Cardiac septum (tissue), 1 donor: ENCODE measurements at regions not wholly inside any gene's neighbourhood (a gene's known extent, or its start where the extent isn't known, plus 50 kb on each side); places are given as distances from the start of the nearest gene placed in this dataset.
"Not testable (repeated sequence)": the region's sequence is repeated elsewhere in the genome, so short reads cannot be mapped to it uniquely, and the experiment has no call there.

Source experiments
- DNase-seq: peaks from one replicate; pipeline ENCODE4 v3.0.0-alpha.2; 2020; ENCODE audit warnings: low spot score
- intact Hi-C: fragments of 100-400 bp; cut with DNase I; formaldehyde crosslinking; loops from one replicate; pipeline ENCODE4 v1.14.0; 2022
- donor health status: DM: no; HTN: no; CAD: no.

DNA sequence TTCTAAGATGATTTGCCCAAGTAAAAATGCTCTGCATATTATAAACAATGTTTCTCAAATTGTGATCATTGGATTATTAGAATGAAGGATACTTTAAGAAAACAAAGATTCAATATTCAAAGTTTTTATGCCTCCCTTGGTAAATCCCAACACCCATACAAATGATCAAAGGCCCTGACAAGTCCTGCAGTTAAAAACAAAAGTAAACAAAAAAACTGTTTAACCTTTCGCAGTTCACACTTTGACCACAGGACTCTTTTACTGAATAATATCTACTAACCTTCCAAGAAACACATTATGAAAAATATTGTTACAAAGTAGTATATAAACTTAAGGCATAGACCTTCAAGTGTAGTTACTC lies 365.9 kb upstream of the ZFHX3 start:
- DNase-seq = no peak
- intact Hi-C loops = no loop called here

DNA sequence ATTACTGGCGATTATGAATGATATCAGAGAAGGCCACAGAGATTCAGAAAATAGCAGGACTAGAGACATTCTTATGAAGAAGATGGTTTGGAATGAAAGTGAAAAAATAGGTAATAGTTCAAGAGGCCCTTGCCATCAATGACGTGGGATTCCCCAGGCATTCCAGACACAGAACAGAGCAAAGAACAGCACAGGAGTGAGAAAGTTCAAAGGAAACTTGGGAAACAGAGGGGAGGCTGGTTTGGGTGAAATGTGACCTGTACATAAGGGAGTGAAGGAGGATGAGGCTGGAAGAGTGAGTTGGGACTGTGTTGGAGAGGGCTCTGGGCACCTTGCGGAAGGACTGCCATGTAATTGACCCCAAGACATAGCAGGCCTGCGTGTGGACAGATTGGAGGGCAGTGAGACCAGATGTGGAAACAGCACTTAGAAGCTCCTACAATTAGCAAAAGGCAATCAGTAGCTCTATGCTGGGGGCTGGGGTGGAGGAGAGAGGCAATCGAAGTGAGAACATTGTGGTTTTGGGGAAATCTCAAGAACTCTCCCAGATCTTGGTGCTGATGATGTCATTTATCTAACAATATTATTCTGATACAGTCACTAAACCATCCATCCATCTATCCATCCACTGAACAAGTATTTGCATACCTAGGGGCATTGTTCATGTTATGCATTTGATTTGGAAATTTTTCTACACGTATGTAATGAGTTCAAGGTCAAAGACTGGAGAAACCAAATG lies 365.3 kb upstream of the ZFHX3 start:
- intact Hi-C loops = no loop called here
- no peak for DNase-seq

DNA sequence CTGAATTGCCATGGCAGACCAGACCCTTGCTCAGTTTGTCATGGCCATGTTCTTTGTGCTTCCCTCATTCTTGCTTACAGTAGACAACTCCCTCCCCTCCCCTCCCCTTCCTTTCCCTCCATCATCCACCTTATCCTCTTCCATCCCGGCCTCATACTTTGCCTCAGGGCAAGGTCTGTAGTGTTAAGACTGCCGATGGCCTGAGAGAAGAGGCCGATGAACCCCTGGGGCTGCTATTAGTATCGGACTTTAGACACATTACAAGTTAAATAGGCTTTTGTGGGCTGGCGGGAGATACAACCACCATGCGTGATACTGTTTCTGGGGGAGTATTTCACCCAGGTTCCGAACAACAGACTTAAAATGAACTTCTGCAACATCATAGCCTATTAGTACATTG lies 364.5 kb upstream of the ZFHX3 start:
- intact Hi-C loops = no loop called here
- no peak for DNase-seq

DNA sequence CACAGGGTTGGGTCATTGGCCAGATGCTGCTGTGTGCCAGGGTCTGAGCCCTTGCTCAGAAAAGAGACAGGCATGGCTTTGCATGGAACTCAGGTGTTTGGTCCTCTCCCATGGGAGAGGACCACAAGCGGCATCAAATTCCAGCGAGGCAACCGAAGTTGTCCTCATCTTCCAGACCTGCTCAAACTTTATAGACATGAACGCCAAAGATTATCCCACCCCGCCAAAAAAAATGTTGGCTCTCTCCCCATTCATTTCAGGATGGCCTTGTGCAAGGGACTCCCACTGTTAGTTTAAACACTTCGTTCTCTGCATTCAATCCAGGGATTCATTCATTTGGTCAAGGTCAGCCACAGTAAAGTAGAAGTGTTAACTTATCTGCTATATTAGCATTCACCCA lies 360.8 kb upstream of the ZFHX3 start:
- intact Hi-C loops = no loop called here
- no peak for DNase-seq

DNA sequence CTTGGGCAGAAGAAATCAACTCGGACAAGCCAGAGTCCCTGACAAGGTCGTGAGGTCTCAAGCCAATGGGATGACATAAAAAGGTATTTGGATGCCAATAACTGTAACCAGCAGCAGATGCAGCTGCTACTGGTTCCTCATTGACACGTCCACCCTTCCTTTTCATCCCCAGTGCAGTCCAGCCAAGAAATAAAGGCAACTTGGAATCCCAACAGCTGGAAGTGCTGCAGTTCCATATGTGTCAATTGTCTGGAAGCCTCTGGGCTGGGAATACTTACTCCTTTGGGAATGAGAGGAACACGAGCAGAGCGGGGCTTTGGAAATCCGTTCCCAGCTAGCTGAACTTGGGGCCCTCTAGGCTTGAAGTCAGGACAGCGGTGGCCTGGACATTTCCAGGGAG lies 360.4 kb upstream of the ZFHX3 start:
- intact Hi-C loops = no loop called here
- no peak for DNase-seq

DNA sequence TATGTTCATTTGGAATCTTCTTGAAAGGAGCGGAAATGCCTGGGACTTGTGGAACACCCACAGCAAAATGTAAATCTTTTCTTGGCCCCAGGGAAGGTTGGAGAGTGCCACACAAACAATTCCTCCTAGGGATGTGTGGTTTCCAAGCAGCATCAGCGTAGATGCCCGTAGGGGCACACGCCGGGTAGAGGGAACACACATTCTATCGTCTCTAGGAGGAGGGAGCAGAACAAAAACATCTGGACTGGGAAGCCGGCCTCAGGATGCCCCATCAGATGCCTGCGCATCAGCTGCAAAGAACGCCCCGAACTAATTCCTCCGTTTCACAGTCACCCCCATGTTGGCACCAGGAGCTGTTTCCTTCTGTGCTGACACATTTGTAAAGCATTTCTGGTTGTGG lies 357.9 kb upstream of the ZFHX3 start:
- DNase-seq = no peak
- intact Hi-C loops = no loop called here

DNA sequence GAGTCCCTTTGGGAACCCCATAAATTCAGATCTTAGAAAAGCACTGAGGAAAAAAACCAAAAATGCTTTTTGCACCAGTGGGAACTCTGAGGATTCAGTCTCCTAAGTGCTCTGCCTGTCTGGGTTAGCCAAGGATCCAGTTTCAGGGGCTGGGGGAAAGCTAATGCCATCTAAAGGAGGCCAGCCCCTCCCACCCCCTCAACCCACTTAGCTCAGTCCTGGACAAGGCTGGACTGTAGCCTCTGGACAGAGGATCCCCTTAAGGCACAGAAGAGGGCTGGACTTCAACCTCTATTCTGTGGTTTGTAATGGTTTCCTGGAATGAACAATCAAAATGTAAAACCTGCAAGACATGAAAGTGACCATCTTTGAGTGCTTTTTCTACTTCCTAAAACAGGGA lies 356.1 kb upstream of the ZFHX3 start:
- DNase-seq = no peak
- intact Hi-C loops = no loop called here

- DNase-seq = no peak
- intact Hi-C loops = no loop called here
These were observed 355.4 kb upstream of the ZFHX3 start for GRCh38 chr16:73403291-73403690.

- intact Hi-C loops = no loop called here
- no peak for DNase-seq
These were observed 353.0 kb upstream of the ZFHX3 start for GRCh38 chr16:73400951-73401350.

GRCh38 chr16:73399997-73400396 lies 352.1 kb upstream of the ZFHX3 start:
- no peak for DNase-seq
- intact Hi-C loops = no loop called here

DNA sequence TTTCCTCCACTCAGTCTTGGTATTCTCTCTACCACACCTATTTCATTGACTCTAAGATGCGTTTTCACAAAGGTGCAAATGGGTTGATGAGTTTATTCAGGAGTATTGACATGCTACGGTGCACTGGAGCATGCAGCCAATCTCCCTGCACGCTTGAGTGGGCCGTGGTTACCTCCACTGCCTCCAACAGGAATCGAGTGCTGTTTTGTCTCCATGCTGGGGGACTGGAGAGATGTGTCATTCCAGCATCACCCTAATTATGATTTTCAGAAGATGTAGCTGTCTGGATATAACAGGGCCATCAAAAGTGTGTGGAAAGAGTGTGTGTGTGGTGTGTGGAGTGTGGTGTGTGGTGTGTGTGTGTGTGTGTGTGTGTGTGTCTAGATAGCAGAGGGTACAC lies 351.6 kb upstream of the ZFHX3 start:
- DNase-seq = no peak
- intact Hi-C loops = no loop called here

GRCh38 chr16:73398604-73399003 lies 350.7 kb upstream of the ZFHX3 start:
- DNase-seq, intact Hi-C loops: not testable (repeated sequence)

DNA sequence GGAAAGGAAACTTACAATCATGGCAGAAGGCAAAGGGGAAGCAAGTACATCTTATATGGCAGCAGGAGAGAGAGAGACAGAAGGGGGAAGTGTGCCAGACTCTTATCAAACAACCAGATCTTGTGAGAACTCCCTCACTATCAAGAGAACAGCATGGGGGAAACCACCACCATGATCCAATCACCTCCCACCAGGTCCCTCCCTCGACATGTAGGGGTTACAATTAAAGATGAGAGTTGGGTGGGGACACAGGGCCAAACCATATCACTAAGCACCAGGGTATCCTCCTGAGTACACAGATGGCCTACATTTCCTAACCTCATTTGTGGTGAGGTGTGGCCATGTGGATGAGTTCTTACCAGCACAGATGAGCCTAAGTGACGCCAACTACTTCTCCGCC lies 348.6 kb upstream of the ZFHX3 start:
- intact Hi-C loops = no loop called here
- no peak for DNase-seq

DNA sequence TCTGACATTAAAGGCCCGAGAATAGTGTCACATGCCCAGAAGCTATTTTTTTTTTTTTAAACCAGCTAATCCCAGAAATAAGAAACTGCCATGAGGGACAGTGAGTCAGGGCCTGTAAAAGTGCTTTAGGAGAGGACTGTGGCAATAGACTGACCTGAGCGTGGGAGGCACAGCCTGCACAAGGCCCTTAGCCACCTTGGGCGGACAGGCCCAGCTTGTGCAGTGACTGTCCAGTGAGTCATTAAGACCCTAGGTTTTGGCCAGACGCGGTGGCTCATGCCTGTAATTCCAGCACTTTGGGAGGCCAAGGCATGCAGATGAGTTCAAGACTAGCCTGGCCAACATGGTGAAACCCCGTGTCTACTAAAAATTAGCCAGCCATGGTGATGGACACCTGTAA lies 343.0 kb upstream of the ZFHX3 start:
- intact Hi-C loops = no loop called here
- no peak for DNase-seq

DNA sequence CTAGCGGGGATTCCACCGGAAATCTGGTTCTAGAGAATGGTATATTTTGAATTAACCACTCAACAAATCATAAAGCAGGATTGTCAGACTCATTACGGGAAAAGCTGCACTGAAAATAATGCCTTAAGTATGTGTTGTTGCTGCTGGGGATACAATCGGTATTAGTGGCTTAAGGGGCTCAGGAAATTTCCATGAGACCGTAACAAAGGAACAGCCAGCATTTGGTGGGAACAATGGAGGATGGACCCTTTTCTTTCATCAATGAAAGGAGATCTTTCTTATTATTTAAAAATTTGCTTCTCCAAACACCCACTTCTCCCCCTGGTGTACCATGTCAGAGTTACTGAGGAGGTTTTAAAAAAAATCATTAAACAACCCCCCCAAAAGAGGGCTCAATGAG lies 342.6 kb upstream of the ZFHX3 start:
- intact Hi-C loops = no loop called here
- DNase-seq = no peak

- intact Hi-C loops = no loop called here
- DNase-seq = no peak
These were observed 341.2 kb upstream of the ZFHX3 start for GRCh38 chr16:73389085-73389484.

DNA sequence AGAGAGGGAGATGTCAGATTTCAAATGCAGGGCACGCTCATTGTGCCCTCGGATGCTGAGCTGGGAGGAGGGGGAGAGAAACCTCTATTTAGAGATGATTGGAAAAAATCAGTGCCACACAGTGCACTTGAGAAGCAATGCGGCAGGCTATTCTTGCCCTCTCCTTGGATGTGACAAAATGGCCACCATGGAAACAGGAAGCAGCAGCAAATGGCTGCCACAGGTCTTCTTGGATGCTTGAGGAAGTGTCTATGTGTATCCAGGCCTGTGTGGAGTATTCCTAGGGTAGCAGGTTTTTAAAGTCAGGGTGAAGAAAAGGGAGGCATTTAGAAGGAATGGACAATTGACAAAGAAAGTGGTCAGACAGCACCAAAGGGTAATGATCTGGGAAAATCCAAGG lies 340.1 kb upstream of the ZFHX3 start:
- intact Hi-C loops = no loop called here
- DNase-seq = no peak

- intact Hi-C loops = no loop called here
- DNase-seq = no peak
These were observed 337.8 kb upstream of the ZFHX3 start for GRCh38 chr16:73385696-73386095.

DNA sequence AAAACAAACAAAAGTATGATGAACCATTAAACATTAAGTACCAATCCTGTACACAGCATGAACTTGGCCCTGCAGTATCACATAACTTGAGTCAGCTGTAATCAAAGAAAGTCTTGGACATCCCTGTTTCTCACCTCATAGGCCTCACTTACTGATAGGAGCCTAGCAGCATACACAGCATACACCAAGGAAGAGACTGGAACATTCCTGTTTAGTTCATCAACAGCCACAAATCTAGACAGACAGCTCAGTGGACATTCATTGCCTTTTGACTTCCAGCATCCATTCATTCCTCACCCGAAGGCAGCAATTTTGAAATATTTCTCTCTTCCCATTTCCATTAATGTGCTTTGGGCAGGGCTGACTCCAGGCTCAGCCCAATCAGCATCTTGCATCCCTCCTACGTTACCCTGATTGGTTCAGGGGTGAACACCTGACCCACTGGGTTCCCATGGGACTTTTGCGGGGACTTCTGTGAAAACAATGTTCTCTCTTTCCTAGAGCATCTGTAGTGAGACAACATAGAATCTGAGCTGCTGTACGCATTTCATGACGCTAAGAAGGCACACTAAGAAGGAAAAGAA lies 336.7 kb upstream of the ZFHX3 start:
- DNase-seq = no peak
- intact Hi-C loops = no loop called here

- intact Hi-C loops = no loop called here
- no peak for DNase-seq
These were observed 336.0 kb upstream of the ZFHX3 start for GRCh38 chr16:73383988-73384365.

- no peak for DNase-seq
- intact Hi-C loops = no loop called here
These were observed 335.5 kb upstream of the ZFHX3 start for GRCh38 chr16:73383195-73383987.
